HepG2 (cell line): ENCODE measurements at regions not wholly inside any gene's neighbourhood (a gene's known extent, or its start where the extent isn't known, plus 50 kb on each side); places are given as distances from the start of the nearest gene placed in this dataset.

Experiments
- ATAC-seq: fragments of 200-7000 bp; cut with Tn5 transposase; 3 replicates; pipeline ENCODE4 v1.9.1; 2020; ENCODE audit warnings: mild to moderate bottlenecking, moderate library complexity
- BruUV-seq: library from RNA; stranded (reverse); fragments of 400-500 nt; replicated peaks from 2 replicates; lab custom pipeline; 2021; lab: Mats Ljungman, UMichigan
- CTCF ChIA-PET: fragments of 300-600 bp; formaldehyde crosslinking; extraction: SDS; loops from one replicate; lab custom pipeline; 2021; ENCODE audit warnings: low total read pairs, inconsistent platforms, low intra/inter-chr PET ratio; lab: Yijun Ruan, JAX
- POLR2A ChIA-PET: fragments of 350-600 bp; sonication (Branson Sonifier 250); formaldehyde crosslinking; loops from one replicate; lab custom pipeline; 2020; ENCODE audit warnings: antibody characterized with exemption, inconsistent platforms; lab: Yijun Ruan, JAX
- DNase-seq: peaks from one replicate; pipeline ENCODE4 v3.0.0-alpha.2; 2015; ENCODE audit warnings: low spot score
- FAIRE-seq: peaks from 3 replicates; lab custom pipeline; 2011; peaks lifted over from hg19 to GRCh38; lab: Jason Lieb, UNC
- H2AFZ ChIP-seq: one replicate; pipeline ENCODE4 v1.6.1; 2011; ENCODE audit warnings: low read length, inconsistent platforms
- H3K27ac ChIP-seq: fragments of 300-600 bp; 3 replicates; pipeline ENCODE4 v1.8.0; 2011; ENCODE audit warnings: mixed run types, mild to moderate bottlenecking, mixed read lengths, low read length, inconsistent platforms; ENCODE audit not compliant: insufficient read depth; ENCODE audit errors: extremely low read length
- H3K27me3 ChIP-seq, 2 experiments: fragments of 200-600 bp in 1 of 2; 2 replicates in 1 of 2; 3 replicates in 1 of 2; pipeline versions ENCODE4 v1.6.0 to v1.8.0; 2011; ENCODE audit warnings: low read length in 2 of 2, mild to moderate bottlenecking in 2 of 2, moderate library complexity in 2 of 2, inconsistent platforms in 1 of 2; ENCODE audit not compliant: insufficient read depth in 2 of 2, control insufficient read depth in 1 of 2
- H3K36me3 ChIP-seq, 2 experiments: fragments of 200-600 bp in 1 of 2; replicated peaks in 1 of 2; 2 replicates in 1 of 2; 3 replicates in 1 of 2; pipeline versions ENCODE4 v1.5.1 to v1.8.0; 2011; ENCODE audit warnings: low read length in 2 of 2, inconsistent platforms in 1 of 2; ENCODE audit not compliant: insufficient read depth in 2 of 2, control insufficient read depth in 1 of 2
- H3K4me1 ChIP-seq: 2 replicates; pipeline ENCODE4 v1.5.1; 2012; ENCODE audit warnings: low read length, inconsistent platforms; ENCODE audit not compliant: insufficient read depth
- H3K4me2 ChIP-seq: 2 replicates; pipeline ENCODE4 v1.6.0; 2011; ENCODE audit warnings: low read depth, low read length, inconsistent platforms
- H3K4me3 ChIP-seq, 3 experiments: fragments of 200-600 bp in 1 of 3; sonication (generic), shearing (Covaris generic) in 1 of 3; replicated peaks in 1 of 3; 2 replicates each; pipeline ENCODE4 v1.5.1; 2011 to 2016; ENCODE audit warnings: low read length in 3 of 3, inconsistent platforms in 2 of 3, low read depth in 2 of 3, mild to moderate bottlenecking in 2 of 3, control low read depth in 1 of 3, mixed read lengths in 1 of 3; ENCODE audit not compliant: insufficient read depth in 1 of 3
- H3K79me2 ChIP-seq: one replicate; pipeline ENCODE4 v1.6.1; 2011; ENCODE audit warnings: low read length, inconsistent platforms; ENCODE audit not compliant: insufficient read depth
- H3K9ac ChIP-seq: 2 replicates; pipeline ENCODE4 v1.6.0; 2011; ENCODE audit warnings: mild to moderate bottlenecking, low read depth, low read length, inconsistent platforms; ENCODE audit not compliant: insufficient read depth
- H3K9me3 ChIP-seq: 2 replicates; pipeline ENCODE4 v1.5.1; 2012; ENCODE audit warnings: mild to moderate bottlenecking, low read length
- H4K20me1 ChIP-seq: 2 replicates; pipeline ENCODE4 v1.6.0; 2011; ENCODE audit warnings: inconsistent platforms, mild to moderate bottlenecking, low read length, moderate library complexity; ENCODE audit not compliant: insufficient read depth
- CREB1 ChIP-seq, 2 experiments: fragments of 450-650 bp in 1 of 2; IDR thresholded peaks; 2 replicates each; pipeline ENCODE4 v1.6.1; 2016 to 2017; ENCODE audit warnings: control low read depth in 1 of 2, mild to moderate bottlenecking in 1 of 2, missing compliant biosample characterization in 1 of 2, missing genetic modification characterization in 1 of 2
- ZBTB21 ChIP-seq: sonication (generic); formaldehyde crosslinking; IDR thresholded peaks from 2 replicates; pipeline ENCODE4 v1.4.0; 2020; ENCODE audit warnings: missing genetic modification reagents
- WGBS: methylation state at CpG from one replicate; pipeline ENCODE4 v1.1.6; 2017; ENCODE audit warnings: low lambda C conversion rate; 5-methylcytosine and 5-hydroxymethylcytosine counted together
- in situ Hi-C: cut with HindIII; loops from 2 replicates; pipeline ENCODE4 v1.10.0; 2017; ENCODE audit warnings: low pct_unique_long_range_greater_than_20kb; ENCODE audit not compliant: extremely low pct_ligation_motif_present
- intact Hi-C: fragments of 100-400 bp; cut with micrococcal nuclease; formaldehyde crosslinking; loops from one replicate; pipeline ENCODE4 v1.10.0; 2022; ENCODE audit not compliant: unreplicated experiment
- TF ChIP-seq, protein P1 (sequence below), 2 experiments: sonication (generic) in 1 of 2; formaldehyde crosslinking in 1 of 2; IDR thresholded peaks; 2 replicates each; pipeline versions ENCODE4 v1.4.0 to v1.6.1; 2016 to 2020; ENCODE audit warnings: borderline replicate concordance in 1 of 2, low read depth in 1 of 2, mild to moderate bottlenecking in 1 of 2, missing genetic modification reagents in 1 of 2
- TF ChIP-seq, protein P2 (sequence below): sonication (generic); formaldehyde crosslinking; IDR thresholded peaks from 2 replicates; pipeline ENCODE4 v1.4.0; 2020; ENCODE audit warnings: mild to moderate bottlenecking, missing genetic modification reagents

DNA sequence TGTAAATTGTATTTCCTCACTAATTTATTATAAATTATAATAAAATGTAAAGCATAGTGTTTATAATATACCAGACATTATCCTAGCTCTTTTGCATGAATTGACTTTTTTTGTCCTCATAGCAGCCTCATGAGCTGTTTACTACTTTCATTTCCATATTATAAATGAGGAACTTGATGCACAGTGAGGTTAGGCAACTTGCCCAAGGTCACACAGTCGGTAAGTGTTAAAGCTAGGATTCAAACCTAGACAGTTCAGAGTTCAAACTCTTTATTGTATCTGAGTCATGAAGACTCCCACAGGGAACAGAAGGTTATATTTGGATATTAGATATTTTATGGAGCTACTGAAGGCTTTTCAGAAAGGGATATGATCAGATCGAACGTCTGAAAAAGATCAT, 322.2 kb upstream of the SATB1 start (continued):
- TF ChIP-seq, protein P1, sequence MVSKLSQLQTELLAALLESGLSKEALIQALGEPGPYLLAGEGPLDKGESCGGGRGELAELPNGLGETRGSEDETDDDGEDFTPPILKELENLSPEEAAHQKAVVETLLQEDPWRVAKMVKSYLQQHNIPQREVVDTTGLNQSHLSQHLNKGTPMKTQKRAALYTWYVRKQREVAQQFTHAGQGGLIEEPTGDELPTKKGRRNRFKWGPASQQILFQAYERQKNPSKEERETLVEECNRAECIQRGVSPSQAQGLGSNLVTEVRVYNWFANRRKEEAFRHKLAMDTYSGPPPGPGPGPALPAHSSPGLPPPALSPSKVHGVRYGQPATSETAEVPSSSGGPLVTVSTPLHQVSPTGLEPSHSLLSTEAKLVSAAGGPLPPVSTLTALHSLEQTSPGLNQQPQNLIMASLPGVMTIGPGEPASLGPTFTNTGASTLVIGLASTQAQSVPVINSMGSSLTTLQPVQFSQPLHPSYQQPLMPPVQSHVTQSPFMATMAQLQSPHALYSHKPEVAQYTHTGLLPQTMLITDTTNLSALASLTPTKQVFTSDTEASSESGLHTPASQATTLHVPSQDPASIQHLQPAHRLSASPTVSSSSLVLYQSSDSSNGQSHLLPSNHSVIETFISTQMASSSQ (IDR thresholded peaks at IDR 0.05; ENCODE audit: low read depth): no peak
- TF ChIP-seq, protein P1 (CRISPR knock-in tag; IDR thresholded peaks at IDR 0.05; ENCODE audit: borderline replicate concordance): no peak
- TF ChIP-seq, protein P2, sequence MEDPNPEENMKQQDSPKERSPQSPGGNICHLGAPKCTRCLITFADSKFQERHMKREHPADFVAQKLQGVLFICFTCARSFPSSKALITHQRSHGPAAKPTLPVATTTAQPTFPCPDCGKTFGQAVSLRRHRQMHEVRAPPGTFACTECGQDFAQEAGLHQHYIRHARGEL (CRISPR knock-in tag): no peak

DNA sequence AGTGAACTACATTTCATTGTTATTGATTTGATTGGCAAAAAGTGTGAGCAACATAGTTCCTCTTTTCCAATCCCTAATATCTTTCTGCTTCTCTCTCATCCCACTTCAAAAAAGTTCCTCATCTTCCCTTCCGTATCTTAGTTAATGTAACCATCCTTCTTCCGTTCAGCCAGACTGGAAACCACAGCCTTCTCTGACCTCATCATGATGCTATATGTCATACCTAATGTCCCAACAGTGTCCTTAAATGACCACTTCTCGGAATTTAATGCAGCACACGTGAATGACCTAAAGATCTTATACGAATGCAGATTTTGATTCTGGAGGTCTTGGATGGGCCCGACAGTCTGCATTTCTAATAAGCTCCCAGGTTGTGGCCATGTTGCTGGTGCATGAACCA, 320.3 kb upstream of the SATB1 start:
- intact Hi-C loops (no loop called here), in situ Hi-C loops (no loop called here)
- no peaks in the 10 kb centered on the region for H3K36me3 ChIP-seq
- no peaks in the 10 kb centered on the region for H3K27me3 ChIP-seq
- H3K9me3 ChIP-seq: no peaks in the 10 kb centered on the region
- TF ChIP-seq ZBTB21: no peak
- 0 out of 2 replicates have a peak, but pooled peaks have one; percentile 15 for TF ChIP-seq CREB1 (IDR thresholded peaks at IDR 0.05)
- TF ChIP-seq CREB1 (CRISPR knock-in tag; IDR thresholded peaks at IDR 0.05): no peak
- 31% methylated on average over 6 of the region's 6 CpGs for WGBS
- FAIRE-seq (no peak), ATAC-seq (no peak), DNase-seq (no peak)
- no peak overlapping the region for H2AFZ ChIP-seq
- no peaks in the 10 kb centered on the region for H3K79me2 ChIP-seq
- ChIA-PET POLR2A (no interaction called here), CTCF (no interaction called here)
- H3K4me3 ChIP-seq: no peak overlapping the region
- H3K9ac ChIP-seq: no peak overlapping the region
- H4K20me1 ChIP-seq: no peaks in the 10 kb centered on the region
- no TSS peak for BruUV-seq
- no peak overlapping the region for H3K4me2 ChIP-seq
- H3K4me1 ChIP-seq: no peaks in the 10 kb centered on the region
- no peak overlapping the region for H3K27ac ChIP-seq
